Hippocampal formation (tissue), 2 donors: ENCODE measurements at regions not wholly inside any gene's neighbourhood (a gene's known extent, or its start where the extent isn't known, plus 50 kb on each side); places are given as distances from the start of the nearest gene placed in this dataset.
A peak's percentile ranks its signal among the peaks of the same experiment; 100 is the strongest.
"Not testable (repeated sequence)": the region's sequence is repeated elsewhere in the genome, so short reads cannot be mapped to it uniquely, and the experiment has no call there.

ENCODE experiments used
- DNase-seq, 2 donors: peaks; one replicate each; lab custom pipeline; 2025; lab: John Stamatoyannopoulos, UW

GRCh38 chr20:12113468-12114371 is 196.0 kb downstream of the BTBD3 start:
- peak; percentile 11 to 17 for DNase-seq

GRCh38 chr20:12129114-12129513 is 211.4 kb downstream of the BTBD3 start:
- not testable (repeated sequence) for DNase-seq

- DNase-seq = not testable (repeated sequence)
Measured at GRCh38 chr20:12129532-12129931, 211.8 kb downstream of the BTBD3 start.

- no peak for DNase-seq
Measured at GRCh38 chr20:12130781-12131180, 213.1 kb downstream of the BTBD3 start.

- DNase-seq = no peak
Measured at GRCh38 chr20:12133553-12133952, 215.9 kb downstream of the BTBD3 start.

GRCh38 chr20:12145951-12146350 is 228.3 kb downstream of the BTBD3 start:
- DNase-seq = not testable (repeated sequence)

- DNase-seq = no peak
Measured at GRCh38 chr20:12152996-12153395, 235.3 kb downstream of the BTBD3 start.

GRCh38 chr20:12153628-12154027 is 235.9 kb downstream of the BTBD3 start:
- no peak for DNase-seq

GRCh38 chr20:12156252-12156651 is 238.6 kb downstream of the BTBD3 start:
- DNase-seq = no peak

GRCh38 chr20:12159261-12159660 is 241.6 kb downstream of the BTBD3 start:
- DNase-seq = no peak

- DNase-seq = no peak
Measured at GRCh38 chr20:12161734-12162133, 244.0 kb downstream of the BTBD3 start.

GRCh38 chr20:12166053-12166717 is 248.5 kb downstream of the BTBD3 start:
- no peak for DNase-seq

- no peak for DNase-seq
Measured at GRCh38 chr20:12170406-12170805, 252.7 kb downstream of the BTBD3 start.

- no peak for DNase-seq
Measured at GRCh38 chr20:12171923-12172524, 254.3 kb downstream of the BTBD3 start.

GRCh38 chr20:12173347-12174012 is 255.8 kb downstream of the BTBD3 start:
- no peak for DNase-seq

GRCh38 chr20:12175538-12175937 is 257.8 kb downstream of the BTBD3 start:
- DNase-seq = no peak

- DNase-seq = no peak
Measured at GRCh38 chr20:12177657-12178293, 260.1 kb downstream of the BTBD3 start.

- no peak for DNase-seq
Measured at GRCh38 chr20:12179692-12180091, 262.0 kb downstream of the BTBD3 start.

GRCh38 chr20:12180107-12180661 is 262.5 kb downstream of the BTBD3 start:
- no peak for DNase-seq

GRCh38 chr20:12198281-12198680 is 280.6 kb downstream of the BTBD3 start:
- no peak for DNase-seq

- DNase-seq = no peak
Measured at GRCh38 chr20:12199703-12200102, 282.0 kb downstream of the BTBD3 start.
